Limb (tissue), 2 donors: ENCODE measurements at regions not wholly inside any gene's neighbourhood (a gene's known extent, or its start where the extent isn't known, plus 50 kb on each side); places are given as distances from the start of the nearest gene placed in this dataset.
"Not testable (repeated sequence)": the region's sequence is repeated elsewhere in the genome, so short reads cannot be mapped to it uniquely, and the experiment has no call there.

ENCODE experiments used
- DNase-seq, 2 donors: peaks; one replicate each; pipeline ENCODE4 v3.0.0-alpha.2; 2016; ENCODE audit errors: extremely low spot score in 2 of 2

GRCh38 chr13:97719736-97720135 lies 233.7 kb upstream of the IPO5 start:
- no peak for DNase-seq

- no peak for DNase-seq
Measured at GRCh38 chr13:97720896-97721295, 232.6 kb upstream of the IPO5 start.

GRCh38 chr13:97723655-97724054 lies 229.8 kb upstream of the IPO5 start:
- DNase-seq, result no peak

GRCh38 chr13:97724450-97724849 lies 229.0 kb upstream of the IPO5 start:
- no peak for DNase-seq

GRCh38 chr13:97726664-97727280 lies 226.7 kb upstream of the IPO5 start:
- DNase-seq, result no peak

GRCh38 chr13:97727991-97728390 lies 225.5 kb upstream of the IPO5 start:
- no peak for DNase-seq

- no peak for DNase-seq
Measured at GRCh38 chr13:97736436-97736835, 217.0 kb upstream of the IPO5 start.

GRCh38 chr13:97742084-97742483 lies 211.4 kb upstream of the IPO5 start:
- DNase-seq, result no peak

GRCh38 chr13:97743938-97744337 lies 209.5 kb upstream of the IPO5 start:
- DNase-seq, result no peak

- no peak for DNase-seq
Measured at GRCh38 chr13:97746649-97747048, 206.8 kb upstream of the IPO5 start.

GRCh38 chr13:97749174-97749573 lies 204.3 kb upstream of the IPO5 start:
- no peak for DNase-seq

- DNase-seq, result no peak
Measured at GRCh38 chr13:97751477-97751876, 202.0 kb upstream of the IPO5 start.

- DNase-seq, result no peak
Measured at GRCh38 chr13:97752961-97753668, 200.4 kb upstream of the IPO5 start.

- no peak for DNase-seq
Measured at GRCh38 chr13:97753942-97754670, 199.4 kb upstream of the IPO5 start.

- DNase-seq, result no peak
Measured at GRCh38 chr13:97757807-97758206, 195.7 kb upstream of the IPO5 start.

- DNase-seq, result no peak
Measured at GRCh38 chr13:97758317-97758716, 195.2 kb upstream of the IPO5 start.

- no peak for DNase-seq
Measured at GRCh38 chr13:97761796-97762540, 191.5 kb upstream of the IPO5 start.

GRCh38 chr13:97766749-97767148 lies 186.7 kb upstream of the IPO5 start:
- no peak for DNase-seq

GRCh38 chr13:97768134-97768533 lies 185.3 kb upstream of the IPO5 start:
- no peak for DNase-seq

- not testable (repeated sequence) for DNase-seq
Measured at GRCh38 chr13:97770231-97770630, 183.2 kb upstream of the IPO5 start.

- not testable (repeated sequence) for DNase-seq
Measured at GRCh38 chr13:97772466-97772865, 181.0 kb upstream of the IPO5 start.
